ENCODE measurements at regions not wholly inside any gene's neighbourhood (a gene's known extent, or its start where the extent isn't known, plus 50 kb on each side); places are given as distances from the start of the nearest gene placed in this dataset.
"Not testable (repeated sequence)": the region's sequence is repeated elsewhere in the genome, so short reads cannot be mapped to it uniquely, and the experiment has no call there.

DNA sequence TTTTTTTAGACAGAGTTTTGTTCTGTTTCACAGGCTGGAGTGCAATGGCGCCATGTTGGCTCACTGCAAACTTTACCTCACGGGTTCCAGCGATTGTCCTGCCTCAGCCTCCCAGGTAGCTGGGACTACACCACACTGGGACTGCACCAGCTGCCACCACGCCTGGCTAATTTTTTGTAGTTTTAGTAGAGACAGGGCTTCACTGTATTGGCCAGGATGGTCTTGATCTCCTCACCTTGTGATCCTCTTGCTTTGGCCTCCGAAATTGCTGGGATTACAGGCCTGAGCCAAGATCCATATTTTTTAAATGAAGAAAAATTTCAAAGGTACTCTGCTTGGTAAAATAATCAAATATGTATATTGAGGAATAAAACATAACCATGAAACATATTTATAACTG lies 195.8 kb upstream of the TPTE start:
- not testable (repeated sequence) for DNase-seq (ENCODE audit: low spot score)

DNA sequence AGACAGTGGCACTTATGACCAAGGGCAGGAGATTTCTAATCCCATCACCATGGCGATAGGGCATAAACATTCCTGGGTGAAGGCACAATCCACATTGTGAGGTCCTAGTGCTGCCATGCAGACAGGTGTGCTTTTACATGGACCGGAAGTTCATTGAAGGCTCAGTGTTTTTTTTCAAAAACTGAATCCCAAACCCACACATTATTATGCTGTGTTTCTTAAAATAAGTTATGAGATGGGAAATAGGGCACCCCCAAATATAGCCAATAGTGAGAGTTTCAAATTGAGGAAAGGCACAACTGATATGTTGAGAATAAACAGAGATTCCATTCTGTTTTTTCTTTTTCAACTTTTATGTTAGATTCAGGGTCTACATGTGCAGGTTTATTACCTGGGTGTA lies 195.2 kb upstream of the TPTE start:
- DNase-seq (ENCODE audit: low spot score), result not testable (repeated sequence)

- not testable (repeated sequence) for DNase-seq (ENCODE audit: low spot score)
Observed at GRCh38 chr21:10328646-10329045, 192.7 kb upstream of the TPTE start.

DNA sequence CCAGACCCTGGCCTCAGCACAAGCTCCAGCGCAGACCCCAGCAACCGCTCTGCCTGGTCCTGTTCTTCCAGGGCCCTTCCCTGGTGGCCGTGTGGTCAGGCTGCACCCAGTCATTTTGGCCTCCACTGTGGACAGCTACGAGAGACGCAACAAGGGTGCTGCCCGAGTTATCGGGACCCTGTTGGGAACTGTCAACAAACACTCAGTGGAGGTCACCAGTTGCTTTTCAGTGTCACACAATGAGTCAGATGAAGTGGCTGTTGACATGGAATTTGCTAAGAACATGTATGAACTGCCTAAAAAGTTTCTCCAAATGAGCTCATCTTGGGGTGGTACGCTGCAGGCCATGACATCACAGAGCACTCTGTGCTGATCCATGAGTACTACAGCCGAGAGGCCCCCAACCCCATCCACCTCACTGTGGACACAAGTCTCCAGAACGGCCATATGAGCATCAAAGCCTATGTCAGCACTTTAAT lies 190.7 kb upstream of the TPTE start:
- not testable (repeated sequence) for DNase-seq (ENCODE audit: low spot score)

- not testable (repeated sequence) for DNase-seq (ENCODE audit: low spot score)
Observed at GRCh38 chr21:10331134-10331533, 190.2 kb upstream of the TPTE start.

DNA sequence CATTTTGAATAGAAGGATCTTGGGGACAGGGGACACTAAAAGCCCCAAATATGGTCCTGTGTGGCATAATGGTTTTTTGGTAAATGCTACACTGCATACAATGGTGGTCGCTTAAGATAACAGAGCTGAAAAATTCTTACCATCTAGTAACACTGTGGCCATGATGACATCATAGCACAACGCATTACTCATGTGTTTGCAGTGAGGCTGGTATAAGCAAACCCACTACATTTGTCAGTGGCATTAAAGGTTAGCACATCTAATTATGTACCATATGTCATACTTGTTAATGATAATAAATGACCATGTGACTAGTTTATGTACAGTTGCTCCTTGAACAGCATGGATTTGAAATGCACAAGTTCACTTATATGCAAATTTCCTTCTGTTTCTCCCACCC lies 188.4 kb upstream of the TPTE start:
- DNase-seq (ENCODE audit: low spot score), result not testable (repeated sequence)

- DNase-seq (ENCODE audit: low spot score), result not testable (repeated sequence)
Observed at GRCh38 chr21:10334391-10334790, 187.0 kb upstream of the TPTE start.

DNA sequence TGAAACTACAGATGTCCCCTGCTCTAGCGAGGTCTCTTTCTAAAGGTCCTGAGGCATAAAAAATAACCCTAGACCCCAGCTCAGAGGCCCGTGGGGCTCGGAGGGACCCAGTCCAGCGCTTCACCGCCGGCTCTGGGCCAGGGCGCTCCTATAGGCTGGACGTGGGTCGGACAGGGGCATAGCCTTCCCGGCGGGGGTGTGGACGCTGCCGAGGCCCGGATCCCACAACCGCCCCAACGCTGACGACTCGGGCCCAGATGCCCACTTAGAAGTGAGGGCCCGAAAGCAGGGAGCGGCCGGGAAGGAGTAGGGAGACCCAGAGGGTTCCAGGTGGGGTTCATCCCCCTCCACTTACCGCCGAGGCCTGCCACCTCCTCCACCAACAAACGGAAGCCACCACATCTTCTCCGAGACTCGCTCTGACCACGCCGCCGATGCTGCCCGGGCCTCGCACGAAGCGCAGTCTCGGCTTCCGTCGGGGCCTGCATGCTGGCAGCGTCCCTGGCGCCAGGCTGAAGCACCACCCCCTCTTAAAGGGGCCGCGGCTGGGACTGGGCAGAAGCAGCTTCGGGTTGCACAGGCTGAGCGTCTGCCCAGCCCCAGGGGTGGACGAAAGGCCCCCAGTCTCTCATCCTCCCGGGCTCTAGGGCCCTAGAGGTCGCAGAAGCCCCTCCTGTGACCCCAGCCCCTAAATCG lies 179.0 kb upstream of the TPTE start:
- not testable (repeated sequence) for DNase-seq (ENCODE audit: low spot score)

DNA sequence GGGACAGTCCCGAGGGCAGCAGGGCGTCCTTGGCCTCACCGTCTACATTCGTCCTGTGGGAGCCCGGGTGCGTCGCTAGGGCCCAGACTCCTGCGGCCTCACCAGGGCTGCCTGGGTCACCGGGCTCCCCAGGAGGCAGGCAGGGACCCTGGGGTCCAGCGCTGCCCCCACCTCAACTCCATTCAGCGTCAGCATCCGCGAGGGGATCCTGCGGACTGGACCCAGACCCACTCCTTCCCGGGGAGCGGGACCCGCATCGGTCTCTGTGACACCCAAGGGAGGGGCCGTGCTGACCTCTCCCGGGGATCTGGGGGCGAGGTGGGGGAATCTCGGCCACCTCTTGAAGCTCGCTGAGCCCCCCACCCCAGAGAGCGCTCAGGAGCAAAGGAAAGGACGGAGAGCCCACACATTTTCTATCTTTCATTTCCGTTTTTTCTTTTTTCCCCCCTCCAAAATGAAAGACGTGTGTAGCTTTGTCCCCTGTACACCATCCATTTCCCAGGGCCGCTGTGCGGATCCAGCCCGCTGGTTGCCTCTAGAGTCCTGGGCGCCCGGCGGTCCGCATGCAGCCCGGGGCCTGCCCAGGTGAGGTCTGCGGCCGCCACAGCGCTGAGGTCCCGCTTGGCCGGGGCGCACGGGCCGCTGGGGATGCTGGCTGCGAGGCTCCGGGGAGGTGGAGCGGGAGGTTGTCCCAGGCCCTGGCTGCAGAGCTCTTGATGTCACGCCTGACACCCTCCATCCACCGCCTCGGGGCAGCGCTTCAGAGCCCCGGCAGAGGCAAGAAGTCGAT lies 178.0 kb upstream of the TPTE start:
- DNase-seq (ENCODE audit: low spot score), result not testable (repeated sequence)

- not testable (repeated sequence) for DNase-seq (ENCODE audit: low spot score)
Observed at GRCh38 chr21:10344266-10344665, 177.1 kb upstream of the TPTE start.

DNA sequence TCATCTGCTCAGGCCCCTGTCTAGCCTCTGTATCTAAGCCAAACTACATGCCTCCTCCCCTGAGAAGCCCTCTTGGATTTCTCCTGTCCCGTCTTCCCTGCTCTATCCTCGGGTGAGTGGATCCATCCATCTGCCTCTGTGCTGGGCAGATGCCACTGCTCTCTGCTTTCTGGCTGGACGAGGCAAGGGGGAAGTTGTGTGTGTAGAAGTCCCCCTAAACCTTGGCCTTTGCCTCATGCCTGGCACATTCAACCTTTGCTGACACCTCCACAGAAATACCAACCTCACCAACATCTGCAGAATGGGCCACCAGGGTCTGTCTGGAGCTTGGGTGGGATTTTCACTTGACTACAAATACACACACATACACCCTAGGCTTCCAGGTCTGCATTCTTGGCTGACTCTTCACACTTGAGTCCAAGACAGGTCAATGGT lies 176.2 kb upstream of the TPTE start:
- DNase-seq (ENCODE audit: low spot score), result not testable (repeated sequence)

DNA sequence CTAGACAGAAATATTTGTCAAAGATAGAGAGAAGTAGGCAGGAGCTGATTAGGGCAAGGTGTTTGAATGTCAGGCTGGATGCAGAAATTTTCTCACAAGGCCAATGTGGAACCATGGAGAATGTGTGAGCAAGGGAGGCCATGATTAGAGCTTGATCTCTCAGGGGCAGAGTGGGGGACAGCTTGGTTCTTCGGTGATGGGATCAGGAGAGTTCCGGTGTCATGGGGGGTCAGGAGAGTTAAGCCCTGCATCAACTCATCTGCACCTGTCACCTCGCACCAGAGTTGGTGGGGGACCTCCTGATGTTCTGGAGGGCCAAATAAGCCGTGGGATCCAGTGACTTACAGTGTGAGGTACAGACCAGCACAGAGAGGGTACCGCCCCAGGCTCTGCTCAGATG lies 175.1 kb upstream of the TPTE start:
- not testable (repeated sequence) for DNase-seq (ENCODE audit: low spot score)

DNA sequence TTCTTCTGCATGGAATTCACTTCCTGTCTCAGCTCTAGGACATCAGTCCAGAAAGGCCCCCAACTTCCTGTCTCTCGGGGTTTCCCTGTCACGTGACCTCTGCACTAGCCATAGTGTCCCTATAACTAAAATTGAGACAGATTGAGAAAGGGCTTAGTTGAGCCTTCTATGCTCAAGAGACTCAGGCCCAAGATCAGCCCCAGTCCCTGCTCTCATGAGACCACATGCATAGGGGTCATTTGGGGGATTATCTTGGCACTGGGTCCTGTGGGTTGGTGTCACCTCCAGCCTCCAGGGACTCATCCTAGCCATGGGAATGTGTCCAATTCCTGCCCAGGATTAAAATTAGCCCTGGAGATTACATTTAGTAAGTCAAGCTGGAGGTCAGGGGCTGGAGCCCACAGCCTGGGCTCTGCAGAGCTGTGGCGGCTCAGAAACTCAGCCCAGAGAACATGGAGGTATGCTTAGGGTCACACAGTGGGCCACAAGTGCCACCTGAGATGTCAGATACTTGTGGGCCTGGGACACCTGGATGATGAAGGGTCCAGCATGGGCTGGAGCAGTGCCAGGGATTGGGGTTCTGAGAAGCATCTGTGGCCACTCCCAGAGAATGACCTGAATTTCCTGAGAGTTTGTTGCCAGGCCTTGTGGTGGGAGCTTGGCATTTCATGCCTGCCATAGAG lies 174.3 kb upstream of the TPTE start:
- not testable (repeated sequence) for DNase-seq (ENCODE audit: low spot score)

- not testable (repeated sequence) for DNase-seq (ENCODE audit: low spot score)
Observed at GRCh38 chr21:10347675-10348074, 173.7 kb upstream of the TPTE start.

GRCh38 chr21:10348150-10348549 lies 173.2 kb upstream of the TPTE start:
- not testable (repeated sequence) for DNase-seq (ENCODE audit: low spot score)

DNA sequence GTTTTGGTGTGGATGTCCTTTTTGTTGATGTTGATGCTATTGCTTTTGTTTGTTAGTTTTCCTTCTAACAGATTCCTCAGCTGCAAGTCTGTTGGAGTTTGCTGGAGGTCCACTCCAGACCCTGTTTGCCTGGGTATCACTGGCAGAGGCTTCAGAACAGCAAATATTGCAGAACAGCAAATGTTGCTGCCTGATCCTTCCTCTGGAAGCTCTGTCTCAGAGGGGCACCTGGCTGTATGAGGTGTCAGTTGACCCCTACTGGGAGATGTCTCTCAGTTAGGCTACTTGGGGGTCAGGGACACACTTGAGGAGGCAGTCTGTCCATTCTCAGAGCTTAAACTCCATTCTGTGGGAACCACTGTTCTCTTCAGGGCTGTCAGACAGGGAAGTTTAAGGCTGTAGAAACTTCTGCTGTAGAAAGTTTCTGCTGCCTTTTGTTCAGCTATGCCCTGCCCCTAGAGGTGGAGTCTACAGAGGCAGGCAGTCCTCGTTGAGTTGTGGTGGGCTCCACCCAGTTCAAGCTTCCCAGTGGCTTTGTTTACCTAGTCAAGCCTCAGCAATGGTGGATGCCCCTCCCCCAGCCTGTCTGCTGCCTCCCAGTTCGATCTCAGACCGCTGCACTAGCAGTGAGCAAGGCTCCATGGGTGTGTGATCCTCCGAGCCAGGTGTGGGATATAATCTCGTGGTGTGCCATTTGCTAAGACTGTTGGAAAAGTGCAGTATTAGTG lies 166.4 kb upstream of the TPTE start:
- DNase-seq (ENCODE audit: low spot score), result not testable (repeated sequence)

GRCh38 chr21:10359120-10359519 lies 162.3 kb upstream of the TPTE start:
- DNase-seq (ENCODE audit: low spot score), result not testable (repeated sequence)

DNA sequence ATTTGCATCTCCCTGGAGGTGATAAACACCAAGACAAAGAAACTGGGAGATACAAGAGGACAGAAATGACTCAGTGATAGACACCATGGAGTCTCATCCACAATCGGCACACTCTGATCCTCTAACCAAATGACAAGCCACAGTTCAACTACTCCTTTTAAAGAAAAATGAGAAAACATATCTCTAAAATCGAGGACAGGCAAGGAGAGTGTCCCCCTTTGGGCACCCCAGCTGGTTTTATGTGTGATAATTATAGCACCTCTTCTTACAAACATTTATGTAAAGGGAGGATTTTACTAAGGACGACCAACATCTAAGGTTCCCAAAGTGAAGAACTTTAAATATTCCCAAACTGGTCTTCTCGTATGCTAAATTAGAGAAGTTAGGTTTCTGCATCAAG lies 161.5 kb upstream of the TPTE start:
- not testable (repeated sequence) for DNase-seq (ENCODE audit: low spot score)

DNA sequence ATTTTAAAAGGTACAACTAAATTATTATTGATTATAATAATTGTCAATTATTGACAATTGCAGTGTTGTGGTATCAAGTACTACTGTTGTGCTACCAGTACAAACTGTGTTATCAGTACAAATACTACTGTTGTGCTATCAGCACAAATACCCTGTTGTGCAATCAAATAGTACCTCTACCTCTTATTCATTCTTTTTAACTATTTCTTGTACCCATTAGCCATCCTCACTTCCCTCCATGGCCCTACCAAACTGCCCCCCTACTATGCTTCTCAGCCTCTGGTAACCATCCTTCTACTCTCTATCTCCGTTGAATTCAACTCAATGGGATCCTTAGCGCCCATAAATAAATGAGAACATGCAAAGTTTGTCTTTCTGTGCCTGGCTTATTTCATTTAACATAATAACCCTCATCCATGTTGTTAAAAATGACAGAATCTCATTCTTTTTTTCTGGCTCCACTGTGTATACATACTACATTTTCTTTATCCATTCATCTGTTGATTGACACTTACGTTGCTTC lies 160.1 kb upstream of the TPTE start:
- DNase-seq (ENCODE audit: low spot score), result not testable (repeated sequence)

DNA sequence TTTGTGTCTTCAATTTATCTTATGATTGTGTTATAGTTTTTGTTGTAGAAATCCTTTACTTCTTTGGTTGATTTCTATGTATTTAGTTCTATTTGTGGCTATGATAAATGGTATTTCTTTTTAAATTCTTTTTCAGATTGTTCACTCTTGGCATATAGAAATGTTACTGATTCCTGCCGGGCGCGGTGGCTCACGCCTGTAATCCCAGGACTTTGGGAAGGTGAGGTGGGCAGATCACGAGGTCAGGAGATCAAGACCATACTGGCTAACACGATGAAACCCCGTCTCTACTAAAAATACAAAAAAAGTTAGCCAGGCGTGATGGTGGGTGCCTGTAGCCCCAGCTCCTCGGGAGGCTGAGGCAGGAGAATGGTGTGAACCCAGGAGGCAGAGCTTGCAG lies 158.6 kb upstream of the TPTE start:
- not testable (repeated sequence) for DNase-seq (ENCODE audit: low spot score)

GRCh38 chr21:10363321-10363720 lies 158.1 kb upstream of the TPTE start:
- DNase-seq (ENCODE audit: low spot score), result not testable (repeated sequence)

DNA sequence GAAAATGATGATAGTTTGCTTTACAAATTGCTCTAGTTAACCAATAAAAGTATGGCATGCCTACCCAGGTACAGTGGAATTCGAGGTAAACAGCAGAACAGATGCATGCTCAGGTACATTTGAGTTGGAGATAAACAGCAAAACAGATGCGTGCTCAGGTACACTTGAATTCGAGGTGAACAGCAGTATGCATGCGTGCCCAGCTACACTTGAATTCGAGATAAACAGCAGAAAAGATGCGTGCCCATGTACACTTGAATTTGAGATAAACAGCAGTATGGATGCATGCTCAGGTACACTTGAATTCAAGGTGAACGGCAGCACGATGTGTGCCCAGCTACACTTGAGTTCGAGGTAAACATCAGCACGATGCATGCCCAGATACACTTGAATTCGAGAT lies 155.2 kb upstream of the TPTE start:
- not testable (repeated sequence) for DNase-seq (ENCODE audit: low spot score)
